OCI-LY3 (cell line): ENCODE measurements at regions not wholly inside any gene's neighbourhood (a gene's known extent, or its start where the extent isn't known, plus 50 kb on each side); places are given as distances from the start of the nearest gene placed in this dataset.

ENCODE experiments used
- CTCF ChIP-seq: fragments of 200-600, 300-600 bp; sonication (generic); IDR thresholded peaks from 2 replicates; pipeline ENCODE4 v1.5.1; 2014; ENCODE audit warnings: antibody characterized with exemption, low read length, low read depth
- EZH2phosphoT487 ChIP-seq: fragments of 200-600 bp; shearing (Covaris generic); IDR thresholded peaks from 2 replicates; pipeline ENCODE4 v1.6.1; 2018; ENCODE audit warnings: antibody characterized with exemption, mixed run types, low read depth

DNA sequence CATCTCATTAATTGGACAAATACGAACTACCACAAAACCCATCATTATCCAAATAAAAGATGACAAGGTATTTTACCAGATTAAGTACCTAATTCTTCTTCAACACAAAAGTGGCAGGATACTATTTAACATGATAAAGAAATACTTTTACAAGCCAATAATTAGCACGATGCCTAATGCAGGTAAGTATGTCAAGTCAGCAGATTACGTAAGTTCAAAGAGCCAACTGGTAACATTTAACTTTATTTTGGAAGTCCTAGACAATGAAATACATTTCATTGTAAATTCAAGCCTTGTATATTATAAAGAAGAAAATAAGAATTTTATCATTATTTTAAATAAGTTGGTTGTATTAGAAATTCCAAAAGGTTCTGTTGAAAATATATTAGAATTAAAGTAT, 535.3 kb upstream of the SOX9 start:
- TF ChIP-seq CTCF (no peak), EZH2phosphoT487 (no peak)
